HG03354 (cell line): ENCODE measurements at regions not wholly inside any gene's neighbourhood (a gene's known extent, or its start where the extent isn't known, plus 50 kb on each side); places are given as distances from the start of the nearest gene placed in this dataset.
"Not testable (repeated sequence)": the region's sequence is repeated elsewhere in the genome, so short reads cannot be mapped to it uniquely, and the experiment has no call there.

Source experiments
- ATAC-seq: cut with Tn5 transposase; IDR thresholded peaks from one replicate; pipeline ENCODE4 v1.9.1; 2021; ENCODE audit warnings: mild to moderate bottlenecking; ENCODE audit not compliant: unreplicated experiment, poor library complexity, severe bottlenecking

GRCh38 chr3:20254268-20255117 is 68.5 kb upstream of the SGO1 start:
- no peak for ATAC-seq

DNA sequence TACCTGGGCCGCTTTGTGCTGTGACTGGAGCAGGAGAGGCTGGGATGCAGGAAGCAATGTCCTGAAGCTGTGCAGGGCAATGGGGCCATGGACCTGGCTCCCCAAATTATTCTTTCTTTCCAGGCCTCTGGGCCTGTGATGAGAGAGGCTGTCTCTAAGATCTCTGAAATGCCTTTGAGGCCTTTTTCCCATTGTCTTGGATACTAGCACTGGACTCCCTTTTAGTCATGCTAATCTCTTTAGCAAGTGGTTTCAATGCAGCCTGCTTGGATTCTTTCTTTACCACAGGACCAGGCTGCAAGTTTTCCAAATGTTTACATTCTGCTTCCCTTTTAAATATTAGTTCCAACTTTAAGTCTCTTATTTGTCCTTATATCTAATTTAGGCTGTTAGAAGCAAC is 64.8 kb upstream of the SGO1 start:
- no peak for ATAC-seq

DNA sequence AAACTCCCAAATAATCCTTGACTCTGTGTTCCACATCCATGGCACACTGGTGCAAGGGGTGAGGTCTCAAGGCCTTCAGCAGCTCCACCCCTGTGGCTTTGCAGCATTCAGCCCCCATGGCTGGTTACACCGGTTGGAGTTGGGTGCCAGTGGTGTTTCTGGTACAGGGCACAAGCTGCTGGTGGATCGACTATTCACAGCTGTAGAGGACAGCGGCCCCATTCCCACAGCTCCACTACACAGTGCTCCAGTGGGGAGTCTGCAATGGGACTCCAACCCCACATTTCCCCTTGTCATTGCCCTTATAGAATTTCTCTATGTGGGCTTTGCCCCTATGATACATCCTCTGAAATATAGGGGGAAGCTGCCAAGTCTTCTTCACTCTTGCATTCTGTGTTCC is 64.3 kb upstream of the SGO1 start:
- ATAC-seq, result no peak

GRCh38 chr3:20246662-20247061 is 60.7 kb upstream of the SGO1 start:
- ATAC-seq, result peak; percentile 77

GRCh38 chr3:20245781-20246180 is 59.8 kb upstream of the SGO1 start:
- ATAC-seq, result no peak

DNA sequence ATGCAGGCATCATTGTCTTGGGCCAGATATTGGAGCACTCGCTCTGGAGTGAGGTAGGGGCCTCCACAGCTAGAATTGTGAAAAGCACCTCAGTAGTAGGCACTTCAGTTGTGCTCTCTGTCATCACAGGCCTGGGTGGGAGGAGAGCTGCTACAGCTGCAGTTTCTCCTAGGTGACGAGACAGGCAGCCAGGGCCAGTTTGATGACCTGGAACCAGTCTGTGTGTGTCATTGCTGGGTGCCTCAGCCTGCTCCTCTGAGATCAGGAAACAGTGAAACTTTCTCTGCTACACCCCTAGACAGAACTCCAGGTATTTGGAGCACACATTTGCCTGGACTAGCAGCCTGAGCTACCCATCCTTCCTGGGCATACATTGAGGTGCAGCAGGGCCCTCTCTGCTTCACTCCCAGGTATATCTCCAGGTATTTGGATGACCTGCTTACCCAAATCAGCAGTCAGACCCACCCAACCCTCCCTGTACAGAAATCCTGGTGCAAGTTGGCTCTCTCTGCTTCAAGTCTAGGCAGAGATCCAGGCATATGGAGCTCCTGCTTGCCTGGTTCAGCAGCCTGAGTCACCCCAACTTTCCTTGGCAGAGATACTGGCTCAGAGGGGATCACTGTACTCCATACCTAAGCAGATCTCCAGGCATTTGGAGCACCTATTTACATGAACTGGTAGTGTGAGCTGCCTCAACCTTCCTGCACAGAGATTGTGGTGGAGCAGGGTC is 54.3 kb upstream of the SGO1 start:
- ATAC-seq, result no peak

DNA sequence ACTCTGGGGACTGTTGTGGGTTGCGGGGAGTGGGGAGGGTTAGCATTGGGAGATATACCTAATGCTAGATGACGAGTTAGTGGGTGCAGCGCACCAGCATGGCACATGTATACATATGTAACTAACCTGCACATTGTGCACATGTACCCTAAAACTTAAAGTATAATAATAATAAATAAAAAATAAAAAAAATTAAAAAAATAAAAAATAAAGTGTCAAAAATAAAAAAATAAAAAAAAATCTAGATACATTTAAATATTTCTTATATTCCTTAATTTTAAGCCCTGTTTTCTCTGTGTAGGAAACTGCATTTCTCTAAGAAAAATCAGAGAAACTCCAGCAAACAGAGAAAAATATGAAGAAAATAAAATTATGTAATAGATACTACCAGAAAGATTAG is 52.2 kb upstream of the SGO1 start:
- ATAC-seq, result not testable (repeated sequence)

DNA sequence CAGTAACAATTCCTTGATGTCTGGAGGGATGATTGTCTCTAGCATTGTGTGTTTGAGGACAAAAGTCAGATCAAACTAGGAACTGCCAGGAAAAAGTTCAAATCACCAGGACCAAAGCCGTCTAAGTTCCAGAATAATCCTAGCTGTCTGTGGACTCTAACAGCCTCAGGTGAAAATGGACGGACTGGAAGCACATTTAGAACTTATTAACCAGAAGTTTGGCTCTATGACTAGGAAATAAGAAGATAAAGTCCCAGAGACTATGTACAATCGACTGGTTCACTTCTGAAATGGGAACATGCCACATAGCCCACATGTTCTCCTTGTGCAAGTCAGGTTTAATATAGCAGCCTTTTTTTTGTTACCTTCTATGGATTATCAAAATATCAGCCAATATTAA is 50.6 kb upstream of the SGO1 start:
- no peak for ATAC-seq
